Activated T-cell treated with anti-CD3 and anti-CD28 coated beads, Interleukin-2, amount 50 U/mL, for 4 hours (primary cell): ENCODE measurements at regions not wholly inside any gene's neighbourhood (a gene's known extent, or its start where the extent isn't known, plus 50 kb on each side); places are given as distances from the start of the nearest gene placed in this dataset.
"Not testable (repeated sequence)": the region's sequence is repeated elsewhere in the genome, so short reads cannot be mapped to it uniquely, and the experiment has no call there.

Experiments used
- ATAC-seq, 2 donors: fragments of 200-7000 bp; cut with Tn5 transposase; one replicate each; pipeline ENCODE4 v1.10.0; 2021
- DNase-seq: peaks from one replicate; pipeline ENCODE4 v3.0.0-alpha.2; 2020
- H3K27me3 Mint-ChIP-seq: one replicate; pipeline ENCODE4 v1.8.0; 2021; ENCODE audit warnings: low read depth, mixed read lengths
- H3K36me3 Mint-ChIP-seq: one replicate; pipeline ENCODE4 v1.8.0; 2022; ENCODE audit warnings: mixed read lengths; ENCODE audit not compliant: insufficient read depth
- H3K4me1 Mint-ChIP-seq: one replicate; pipeline ENCODE4 v1.8.0; 2021; ENCODE audit warnings: low read depth, mixed read lengths
- H3K4me3 Mint-ChIP-seq: one replicate; pipeline ENCODE4 v1.8.0; 2021; ENCODE audit warnings: mild to moderate bottlenecking, moderate library complexity, mixed read lengths
- H3K9me3 Mint-ChIP-seq: one replicate; pipeline ENCODE4 v1.8.0; 2021; ENCODE audit warnings: mixed read lengths

- H3K9me3 Mint-ChIP-seq: peaks cover 44% of the 10 kb centered on the region
- H3K4me1 Mint-ChIP-seq, H3K36me3 Mint-ChIP-seq, ATAC-seq, H3K27me3 Mint-ChIP-seq, DNase-seq, H3K4me3 Mint-ChIP-seq: not testable (repeated sequence)
These were observed 53.4 kb downstream of the AHSP start for GRCh38 chr16:31581065-31581464.

GRCh38 chr16:31601737-31602384, 74.2 kb downstream of the AHSP start:
- not testable (repeated sequence) for H3K27me3 Mint-ChIP-seq, ATAC-seq, H3K36me3 Mint-ChIP-seq, H3K4me3 Mint-ChIP-seq, DNase-seq, H3K4me1 Mint-ChIP-seq
- H3K9me3 Mint-ChIP-seq: peaks cover 59% of the 10 kb centered on the region

GRCh38 chr16:31618130-31618529, 90.4 kb downstream of the AHSP start:
- Mint-ChIP-seq H3K4me3 (no peak overlapping the region), H3K4me1 (no peaks in the 10 kb centered on the region), H3K27me3 (peaks cover 2% of the 10 kb centered on the region), H3K36me3 (no peaks in the 10 kb centered on the region), H3K9me3 (peaks cover 23% of the 10 kb centered on the region)
- ATAC-seq (no peak), DNase-seq (no peak)

- no peak overlapping the region for H3K4me3 Mint-ChIP-seq
- ATAC-seq (no peak), DNase-seq (no peak)
- no peaks in the 10 kb centered on the region for H3K36me3 Mint-ChIP-seq
- peaks cover 7% of the 10 kb centered on the region for H3K9me3 Mint-ChIP-seq
- H3K4me1 Mint-ChIP-seq: no peaks in the 10 kb centered on the region
- peaks cover 25% of the 10 kb centered on the region for H3K27me3 Mint-ChIP-seq
These were observed 108.7 kb downstream of the AHSP start for GRCh38 chr16:31636433-31636832.

- no peaks in the 10 kb centered on the region for H3K36me3 Mint-ChIP-seq
- H3K4me3 Mint-ChIP-seq: no peak overlapping the region
- no peak for DNase-seq
- H3K4me1 Mint-ChIP-seq: no peaks in the 10 kb centered on the region
- no peaks in the 10 kb centered on the region for H3K9me3 Mint-ChIP-seq
- ATAC-seq: no peak
- peaks cover 28% of the 10 kb centered on the region for H3K27me3 Mint-ChIP-seq
These were observed 113.6 kb downstream of the AHSP start for GRCh38 chr16:31641279-31641678.

- not testable (repeated sequence) for H3K4me1 Mint-ChIP-seq, H3K36me3 Mint-ChIP-seq, DNase-seq, ATAC-seq, H3K4me3 Mint-ChIP-seq, H3K27me3 Mint-ChIP-seq
- peaks cover 11% of the 10 kb centered on the region for H3K9me3 Mint-ChIP-seq
These were observed 128.0 kb downstream of the AHSP start for GRCh38 chr16:31655674-31656073.

GRCh38 chr16:31664683-31665482, 137.2 kb downstream of the AHSP start:
- H3K9me3 Mint-ChIP-seq: peaks cover 26% of the 10 kb centered on the region
- DNase-seq (no peak), ATAC-seq (peak in 1 of 2 donors; percentile 85)
- H3K36me3 Mint-ChIP-seq: no peaks in the 10 kb centered on the region
- no peak overlapping the region for H3K4me3 Mint-ChIP-seq
- H3K4me1 Mint-ChIP-seq: no peaks in the 10 kb centered on the region
- peaks cover 5% of the 10 kb centered on the region for H3K27me3 Mint-ChIP-seq

- DNase-seq (no peak), ATAC-seq (no peak)
- peaks cover 4% of the 10 kb centered on the region for H3K4me1 Mint-ChIP-seq
- H3K27me3 Mint-ChIP-seq: peaks cover 11% of the 10 kb centered on the region
- no peak overlapping the region for H3K4me3 Mint-ChIP-seq
- peaks cover 4% of the 10 kb centered on the region for H3K36me3 Mint-ChIP-seq
- peaks cover 22% of the 10 kb centered on the region for H3K9me3 Mint-ChIP-seq
These were observed 147.0 kb downstream of the AHSP start for GRCh38 chr16:31674686-31675085.

- H3K4me3 Mint-ChIP-seq: no peak overlapping the region
- peaks cover 14% of the 10 kb centered on the region for H3K27me3 Mint-ChIP-seq
- DNase-seq: no peak
- ATAC-seq: no peak
- H3K9me3 Mint-ChIP-seq: peaks cover 11% of the 10 kb centered on the region
- peaks cover 4% of the 10 kb centered on the region for H3K36me3 Mint-ChIP-seq
- peaks cover 4% of the 10 kb centered on the region for H3K4me1 Mint-ChIP-seq
These were observed 149.0 kb downstream of the AHSP start for GRCh38 chr16:31676731-31677130.

- H3K36me3 Mint-ChIP-seq: peaks cover 4% of the 10 kb centered on the region
- peaks cover 4% of the 10 kb centered on the region for H3K4me1 Mint-ChIP-seq
- no peak for ATAC-seq
- no peak for DNase-seq
- H3K9me3 Mint-ChIP-seq: peaks cover 11% of the 10 kb centered on the region
- H3K4me3 Mint-ChIP-seq: no peak overlapping the region
- peaks cover 7% of the 10 kb centered on the region for H3K27me3 Mint-ChIP-seq
These were observed 151.1 kb downstream of the AHSP start for GRCh38 chr16:31678649-31679325.

- not testable (repeated sequence) for H3K27me3 Mint-ChIP-seq, ATAC-seq, H3K4me3 Mint-ChIP-seq, DNase-seq, H3K4me1 Mint-ChIP-seq, H3K36me3 Mint-ChIP-seq
- peaks cover 10% of the 10 kb centered on the region for H3K9me3 Mint-ChIP-seq
These were observed 161.6 kb downstream of the AHSP start for GRCh38 chr16:31689331-31689730.

GRCh38 chr16:31692338-31692737, 164.6 kb downstream of the AHSP start:
- not testable (repeated sequence) for H3K9me3 Mint-ChIP-seq, H3K4me3 Mint-ChIP-seq, H3K4me1 Mint-ChIP-seq, H3K27me3 Mint-ChIP-seq, H3K36me3 Mint-ChIP-seq, ATAC-seq, DNase-seq

- no peaks in the 10 kb centered on the region for H3K36me3 Mint-ChIP-seq
- DNase-seq: no peak
- H3K9me3 Mint-ChIP-seq: peaks cover under 1% of the 10 kb centered on the region
- H3K27me3 Mint-ChIP-seq: no peaks in the 10 kb centered on the region
- H3K4me3 Mint-ChIP-seq: no peak overlapping the region
- no peak for ATAC-seq
- H3K4me1 Mint-ChIP-seq: peaks cover 3% of the 10 kb centered on the region
These were observed 166.0 kb downstream of the AHSP start for GRCh38 chr16:31693733-31694132.

GRCh38 chr16:31694461-31694860, 166.8 kb downstream of the AHSP start:
- no peak overlapping the region for H3K4me3 Mint-ChIP-seq
- H3K4me1 Mint-ChIP-seq: peaks cover 3% of the 10 kb centered on the region
- DNase-seq (no peak), ATAC-seq (no peak)
- H3K36me3 Mint-ChIP-seq: no peaks in the 10 kb centered on the region
- no peaks in the 10 kb centered on the region for H3K9me3 Mint-ChIP-seq
- H3K27me3 Mint-ChIP-seq: no peaks in the 10 kb centered on the region

GRCh38 chr16:31695667-31696066, 168.0 kb downstream of the AHSP start:
- ATAC-seq: peak; percentile 52 to 70
- no peak for DNase-seq
- no peaks in the 10 kb centered on the region for H3K9me3 Mint-ChIP-seq
- no peak overlapping the region for H3K4me3 Mint-ChIP-seq
- no peaks in the 10 kb centered on the region for H3K36me3 Mint-ChIP-seq
- H3K4me1 Mint-ChIP-seq: peaks cover 3% of the 10 kb centered on the region
- no peaks in the 10 kb centered on the region for H3K27me3 Mint-ChIP-seq
